CD4-positive, alpha-beta T cell treated with Interleukin-10 for 1 hour (primary cell): ENCODE measurements at regions not wholly inside any gene's neighbourhood (a gene's known extent, or its start where the extent isn't known, plus 50 kb on each side); places are given as distances from the start of the nearest gene placed in this dataset.

Experiments used
- DNase-seq: peaks from one replicate; pipeline ENCODE4 v3.0.0-alpha.2; 2020

DNA sequence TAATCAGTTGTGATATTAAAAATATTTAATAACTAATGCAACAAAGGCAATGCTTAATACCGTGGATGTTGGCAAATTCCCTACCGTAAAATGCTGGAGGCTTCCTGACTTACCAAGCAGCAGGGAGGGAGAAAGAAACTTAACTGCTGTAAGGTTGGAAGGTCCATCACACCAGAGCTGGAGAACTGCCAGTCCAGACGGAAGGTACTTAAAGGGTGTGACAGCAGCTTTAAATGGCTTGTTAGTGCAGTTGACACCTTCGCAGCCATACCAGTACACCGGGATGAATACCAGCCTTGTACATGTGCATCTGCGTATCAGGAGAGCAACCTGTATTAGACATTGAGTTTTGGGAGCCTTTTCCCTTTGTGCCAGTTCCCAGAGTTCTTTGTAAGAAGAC lies 269.5 kb upstream of the NCAM2 start:
- no peak for DNase-seq

DNA sequence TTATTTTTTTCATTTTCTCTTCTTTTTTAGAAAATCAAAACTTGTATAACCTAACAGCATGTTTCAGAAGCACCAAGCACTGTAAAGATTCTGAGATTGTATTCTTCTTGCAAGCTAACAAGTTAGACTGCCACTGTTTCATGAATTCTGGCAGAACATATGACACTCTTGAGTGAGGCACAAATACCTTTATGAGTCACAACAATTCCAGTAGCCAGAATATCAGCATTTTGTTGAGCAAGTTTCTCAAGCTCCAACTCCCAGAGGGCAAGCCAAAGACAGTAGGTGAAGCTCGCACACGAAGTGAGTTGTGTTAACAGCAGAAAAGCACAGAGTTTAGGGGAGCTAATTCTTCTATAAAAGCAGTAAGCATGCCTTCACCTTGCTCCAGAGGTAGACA lies 268.8 kb upstream of the NCAM2 start:
- DNase-seq = no peak

DNA sequence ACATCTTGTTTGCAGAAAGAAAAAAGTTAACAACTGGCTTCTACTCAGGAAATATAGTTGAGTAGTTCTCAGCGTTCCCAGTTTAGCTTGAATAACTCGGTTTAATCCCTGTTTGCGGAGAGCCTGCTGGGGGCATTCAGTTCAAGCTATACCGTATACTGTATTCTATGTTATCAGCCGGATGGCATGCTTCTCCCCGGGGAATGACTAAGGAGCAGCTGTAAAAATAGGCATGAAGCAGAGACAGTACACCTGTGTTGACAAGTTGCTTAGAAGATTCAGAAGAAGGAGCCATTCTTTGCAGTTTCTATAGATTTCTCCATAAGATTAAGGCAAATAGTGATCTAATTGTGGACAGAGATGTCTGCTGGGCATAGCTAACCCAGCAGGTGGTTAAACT lies 267.8 kb upstream of the NCAM2 start:
- DNase-seq = no peak

DNA sequence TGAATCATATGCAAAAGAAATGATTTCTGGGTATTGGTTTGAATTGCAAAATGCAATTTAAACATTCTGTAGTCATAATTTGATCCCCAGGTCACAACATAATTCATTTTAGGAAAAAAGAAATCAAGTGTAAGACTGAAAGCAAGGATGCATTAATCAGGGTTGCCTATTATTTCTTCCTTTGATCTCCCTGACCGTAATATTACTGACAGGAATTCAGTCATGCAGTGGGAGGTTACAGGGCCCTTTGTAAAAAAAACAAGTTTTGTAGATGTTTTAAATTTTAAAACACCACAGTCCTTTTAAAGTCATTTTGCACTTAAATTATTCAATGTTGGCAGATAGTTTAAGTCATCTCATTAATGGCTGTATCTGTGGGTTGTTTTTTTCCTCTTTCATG lies 263.0 kb upstream of the NCAM2 start:
- DNase-seq = no peak

DNA sequence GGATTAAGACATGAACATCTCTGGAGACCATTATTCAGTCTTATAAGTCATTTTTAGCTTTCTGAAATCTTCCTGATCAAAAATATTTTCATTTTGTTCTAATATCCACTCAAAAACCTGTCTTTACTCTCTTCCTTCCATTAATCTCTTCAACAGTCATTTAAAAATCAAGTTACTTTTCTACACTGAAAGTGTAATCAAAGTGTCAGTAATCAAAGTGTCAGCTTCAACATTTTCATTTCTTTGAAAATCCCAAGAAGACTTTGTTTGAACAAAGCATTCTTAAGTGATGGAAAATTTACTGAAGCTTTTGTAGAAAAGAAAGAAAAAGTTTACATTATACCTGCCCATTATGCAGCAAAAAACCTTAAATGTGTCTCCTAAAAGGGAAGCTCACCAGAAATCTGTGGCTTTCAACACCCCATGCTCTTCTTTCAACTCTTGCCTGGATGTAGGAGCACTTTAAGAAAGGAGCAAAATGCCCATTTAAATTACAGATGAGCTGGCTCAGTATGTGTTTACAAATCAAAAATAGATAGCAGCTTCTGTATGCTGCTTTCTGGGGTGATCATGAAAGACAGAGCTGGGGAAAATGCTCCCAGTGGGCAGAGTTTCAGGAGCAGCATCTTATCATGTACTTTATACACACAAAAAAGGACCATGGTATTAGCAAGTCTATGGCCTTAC lies 260.8 kb upstream of the NCAM2 start:
- no peak for DNase-seq

DNA sequence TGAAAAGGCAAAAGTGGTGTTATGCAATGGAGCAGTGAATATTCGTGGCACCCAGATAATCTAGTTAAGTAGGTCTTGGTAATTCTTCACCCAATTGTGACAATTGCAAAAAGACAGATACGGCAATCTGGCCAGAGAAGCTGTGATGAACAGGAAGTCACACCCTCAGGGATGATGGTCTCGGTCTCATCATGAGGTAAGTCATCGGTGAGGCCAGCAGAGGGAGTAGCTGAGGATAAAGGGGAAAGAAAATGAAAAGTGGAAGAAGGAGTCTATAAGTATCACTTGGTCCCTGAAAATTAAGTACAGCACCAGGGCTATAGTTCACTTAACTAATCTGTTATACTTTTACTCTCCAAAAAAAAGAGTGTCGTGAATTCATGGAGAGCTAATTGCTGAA lies 258.8 kb upstream of the NCAM2 start:
- no peak for DNase-seq

DNA sequence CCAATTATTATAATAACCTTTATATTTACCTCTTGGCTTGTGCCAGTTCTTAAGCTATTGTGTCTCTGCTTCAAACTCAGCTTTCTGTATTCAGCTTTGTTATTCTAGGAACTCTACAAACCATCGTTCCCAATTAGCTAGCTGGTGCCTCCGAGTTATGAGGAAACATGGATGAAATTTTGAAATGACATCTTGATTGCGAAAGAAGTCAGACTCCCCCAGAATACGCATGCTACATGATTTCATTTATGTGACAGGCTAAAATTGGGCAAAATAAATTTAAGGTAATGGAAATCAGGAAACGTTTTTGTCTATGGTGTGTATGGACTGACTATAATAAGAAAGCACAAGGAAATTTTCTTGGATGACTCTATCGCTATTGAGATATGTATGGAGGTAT lies 256.8 kb upstream of the NCAM2 start:
- DNase-seq = no peak

DNA sequence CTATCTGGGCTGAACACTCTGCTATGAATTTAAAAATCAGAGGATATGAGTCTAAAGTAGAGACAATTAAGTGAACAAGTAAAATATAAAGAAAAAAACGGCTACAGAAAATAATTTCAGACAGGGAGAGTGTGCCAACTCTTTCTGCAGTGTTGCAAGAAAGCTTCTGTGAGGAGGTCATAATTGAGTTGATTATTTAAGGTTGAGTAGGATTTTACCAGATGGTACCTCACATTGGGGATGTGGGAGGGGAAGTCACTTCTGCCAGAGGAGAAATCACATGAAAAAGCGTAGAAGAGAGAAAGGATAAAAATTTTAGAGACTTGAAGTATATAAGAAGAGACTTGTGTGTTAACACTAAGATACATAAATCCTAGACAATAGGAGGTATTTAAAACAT lies 238.0 kb upstream of the NCAM2 start:
- DNase-seq = no peak

DNA sequence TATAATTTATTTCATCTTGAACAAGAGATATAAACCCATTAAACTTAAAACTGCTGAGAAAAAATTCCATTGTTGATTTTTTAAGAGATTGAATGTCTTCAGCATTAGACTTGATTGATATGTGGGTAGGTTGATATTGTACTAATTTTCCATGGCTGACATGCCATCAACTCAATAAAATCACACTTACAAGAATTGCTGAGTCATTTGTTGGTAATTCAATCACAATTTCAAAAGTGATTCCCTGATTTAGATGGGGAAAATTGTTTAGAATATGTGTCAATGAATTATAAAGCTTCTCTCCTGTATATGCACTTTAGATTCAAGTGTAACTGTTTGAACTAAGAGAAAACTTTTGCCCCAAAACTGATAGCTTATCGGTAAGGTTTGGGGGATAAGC lies 223.5 kb upstream of the NCAM2 start:
- no peak for DNase-seq

DNA sequence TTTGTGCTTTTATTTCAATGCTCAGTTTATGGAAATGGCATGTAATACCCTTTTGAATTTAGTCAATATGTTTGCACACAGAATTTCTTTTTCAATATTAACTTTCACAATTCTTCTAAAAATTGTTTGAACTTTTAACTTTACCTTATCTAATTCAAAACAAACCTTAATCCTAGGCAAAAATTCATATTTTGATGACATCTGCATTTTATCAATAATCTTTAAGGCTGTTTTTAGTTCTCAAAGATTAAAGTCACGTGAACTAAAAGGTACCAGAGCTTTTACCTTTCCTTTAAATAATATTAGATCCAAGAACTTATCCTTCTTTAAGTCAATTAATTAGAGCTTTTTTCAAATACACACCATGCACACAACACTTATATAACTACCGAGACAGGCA lies 218.9 kb upstream of the NCAM2 start:
- DNase-seq = no peak

DNA sequence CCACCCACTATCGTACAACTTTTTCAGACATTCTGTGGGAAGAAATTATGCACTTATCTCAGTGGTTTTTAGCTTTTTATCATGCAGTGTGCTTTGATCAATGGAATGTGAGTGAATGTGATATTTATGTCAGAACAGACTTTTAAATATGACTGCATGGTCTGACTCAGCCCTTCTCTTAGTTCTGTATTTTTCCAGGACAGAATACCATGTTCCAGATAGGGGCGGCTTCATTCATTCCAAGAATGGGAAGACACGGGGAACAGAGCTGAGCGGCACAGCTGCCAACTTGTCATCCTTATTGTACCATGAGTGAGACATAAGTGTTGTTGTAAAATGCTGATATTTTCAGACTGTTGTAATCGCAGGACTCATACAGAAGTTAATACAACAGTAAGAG lies 214.6 kb upstream of the NCAM2 start:
- DNase-seq = no peak

DNA sequence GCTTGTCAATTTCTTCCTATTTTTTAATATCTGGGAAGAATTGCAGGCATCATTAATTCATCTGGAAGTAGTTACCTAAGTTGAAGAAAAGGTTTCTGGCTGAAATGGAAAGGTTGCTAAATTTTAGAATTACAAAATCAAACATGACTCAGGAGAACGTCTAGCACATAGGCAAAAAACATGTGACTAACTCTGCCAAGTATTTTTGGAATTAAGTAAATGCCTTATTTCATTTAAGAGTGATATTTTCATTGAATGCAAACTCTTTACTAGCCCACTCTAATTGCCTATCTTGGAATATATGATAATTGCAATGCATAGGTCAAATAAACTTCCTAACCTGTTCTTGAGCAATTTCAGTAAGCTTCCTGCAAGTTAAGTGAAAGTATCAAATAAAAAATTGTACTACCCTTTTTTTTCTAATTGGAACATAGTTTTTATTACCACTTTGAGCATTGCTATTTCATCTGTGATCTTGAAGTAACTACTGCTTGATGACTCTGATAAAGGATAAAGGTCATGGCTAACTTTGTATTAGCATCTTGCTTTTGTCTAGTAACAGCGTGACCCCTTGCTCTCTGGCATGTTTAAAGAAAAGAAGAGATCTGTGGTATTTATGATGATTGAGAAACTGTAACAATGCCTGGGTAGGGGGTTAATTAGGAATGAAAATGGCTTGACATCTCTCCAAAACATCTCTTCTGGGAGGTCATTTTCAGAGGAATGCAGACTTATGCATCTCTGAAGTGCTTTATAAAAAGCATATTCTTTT lies 208.3 kb upstream of the NCAM2 start:
- DNase-seq = no peak

DNA sequence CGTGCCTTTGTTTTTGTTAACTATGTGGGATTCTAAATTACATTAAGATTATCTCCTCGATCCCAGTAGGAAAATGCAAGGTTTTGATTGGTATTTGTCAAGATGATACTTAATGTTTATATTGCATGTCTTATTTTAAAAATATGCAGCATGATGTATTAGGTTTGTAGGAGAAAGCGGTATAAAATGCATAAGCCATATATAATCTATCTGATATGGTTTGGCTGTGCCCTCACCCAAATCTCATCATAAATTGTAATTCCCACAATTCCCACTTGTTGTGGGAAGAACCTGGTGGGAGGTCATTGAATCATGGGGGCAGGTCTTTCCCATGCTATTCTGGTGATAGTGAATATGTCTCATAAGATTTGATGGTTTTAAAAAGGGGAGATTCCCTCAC lies 198.1 kb upstream of the NCAM2 start:
- DNase-seq = no peak

DNA sequence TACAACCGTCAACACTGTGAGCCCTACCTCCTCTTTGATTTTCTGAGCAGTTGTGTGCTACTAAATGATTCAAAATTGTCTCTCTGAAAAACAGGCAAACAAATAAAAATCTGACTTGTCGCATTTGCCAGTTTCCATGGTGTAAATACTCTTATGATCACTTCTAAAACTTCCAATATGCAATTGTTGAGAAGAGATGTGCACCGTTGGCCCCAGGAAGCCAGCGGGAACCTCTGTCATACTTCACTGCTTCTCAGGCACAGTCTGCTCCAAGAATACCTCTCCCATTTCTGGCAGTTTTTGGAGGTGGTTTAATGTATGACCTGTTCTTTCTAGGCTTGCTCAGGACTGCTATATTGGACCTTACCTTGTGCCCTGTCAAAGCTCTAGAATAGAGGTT lies 196.0 kb upstream of the NCAM2 start:
- DNase-seq = no peak

DNA sequence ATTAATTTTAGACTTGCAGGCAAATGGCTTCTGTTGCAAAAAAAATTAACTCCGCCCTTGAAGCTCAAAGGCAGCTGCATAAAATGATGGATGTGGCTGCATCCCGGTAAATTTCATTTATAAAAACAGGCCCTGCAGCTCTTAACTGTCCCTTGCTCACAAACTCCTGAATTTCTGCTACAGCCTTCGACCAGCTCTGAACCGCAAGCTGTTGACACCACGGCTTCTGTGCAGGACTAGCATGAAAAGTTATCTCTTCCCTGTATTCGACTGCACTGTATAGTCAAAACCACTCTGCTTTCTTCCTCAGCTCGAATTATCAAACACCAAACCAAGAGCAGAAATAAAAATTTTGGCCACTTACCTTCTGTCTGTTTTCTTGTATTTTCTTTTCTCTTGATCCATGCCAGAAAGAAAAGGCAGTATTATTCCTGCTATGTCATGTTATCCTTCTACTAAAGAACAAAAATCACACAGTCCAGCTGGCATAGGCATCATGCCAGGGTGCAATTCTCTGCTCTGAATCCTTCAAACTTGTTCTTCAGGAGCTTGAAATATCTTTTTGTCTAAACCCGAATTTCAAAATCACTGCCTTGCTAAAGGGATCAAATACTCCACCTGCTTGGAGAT lies 195.5 kb upstream of the NCAM2 start:
- no peak for DNase-seq

DNA sequence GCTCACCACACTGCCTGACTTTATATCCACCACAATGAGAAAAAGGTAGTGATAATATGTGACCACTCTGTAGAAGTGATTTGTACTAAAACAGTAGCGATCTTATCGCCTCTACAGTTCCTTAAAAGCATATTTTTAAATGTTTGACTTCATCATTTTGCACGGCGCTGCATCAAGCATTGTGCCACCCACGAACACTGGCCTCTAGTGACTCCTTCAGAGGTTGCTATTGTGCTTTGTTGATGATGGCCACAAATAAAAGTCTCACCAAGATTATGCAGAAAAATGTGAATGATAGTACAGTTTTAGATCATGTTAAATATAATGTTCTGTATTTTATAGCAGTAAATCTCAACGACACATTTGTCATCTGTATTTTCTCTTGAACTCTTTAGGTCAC lies 186.5 kb upstream of the NCAM2 start:
- DNase-seq = no peak

DNA sequence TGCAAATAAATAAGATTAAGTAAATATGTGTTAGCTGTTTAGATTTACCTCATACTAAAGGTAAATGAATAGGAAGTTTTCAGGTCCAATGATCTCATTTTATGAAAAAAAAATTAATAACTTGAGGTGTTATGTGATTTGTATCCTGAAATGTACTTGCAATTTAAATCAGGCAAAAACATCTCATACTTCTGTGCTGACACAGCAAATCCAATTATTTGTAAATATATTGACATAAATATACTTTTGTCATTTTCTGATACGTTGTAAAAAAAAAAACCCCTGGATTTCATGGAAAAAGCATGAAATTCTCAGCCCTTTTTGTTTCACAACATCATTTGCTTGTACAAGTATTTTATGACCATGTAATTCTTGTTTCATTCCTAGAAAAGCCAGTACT lies 184.1 kb upstream of the NCAM2 start:
- no peak for DNase-seq

DNA sequence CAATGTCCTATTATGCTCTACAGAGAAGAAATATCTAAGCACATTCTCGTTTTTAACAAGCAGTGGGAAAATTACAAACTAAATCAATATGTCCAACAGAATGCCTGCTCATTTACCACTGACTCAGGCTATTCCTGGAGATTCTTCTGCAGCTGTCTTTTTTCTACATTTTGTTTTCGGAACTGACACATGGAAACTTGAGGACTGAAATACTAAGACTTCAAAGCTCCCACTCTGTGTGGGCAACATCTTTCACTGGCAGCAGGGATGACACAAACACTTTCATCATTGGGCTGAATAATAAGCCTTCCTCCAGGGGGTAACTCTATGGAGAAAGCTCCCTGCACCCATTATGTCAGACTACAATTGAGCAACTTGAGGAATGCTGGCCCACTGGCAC lies 175.5 kb upstream of the NCAM2 start:
- no peak for DNase-seq

DNA sequence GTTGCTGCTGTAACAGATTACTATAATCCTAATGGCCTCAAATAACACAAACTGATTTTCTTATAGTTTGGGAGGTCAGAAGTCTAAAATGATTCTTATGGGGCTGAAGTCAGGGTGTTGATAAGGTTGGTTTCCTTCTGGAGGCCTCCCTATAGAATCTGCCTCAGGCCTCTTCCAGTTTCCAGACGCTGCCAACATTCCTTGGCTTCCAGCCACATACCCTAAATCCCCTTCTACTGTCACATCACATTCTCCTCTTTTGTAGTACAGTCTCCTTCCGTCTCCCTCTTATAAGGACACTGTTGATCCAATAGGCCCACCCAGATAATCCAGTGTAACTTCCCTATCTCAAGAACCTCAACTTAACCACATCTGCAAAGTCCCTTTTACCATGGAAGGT lies 145.3 kb upstream of the NCAM2 start:
- no peak for DNase-seq

DNA sequence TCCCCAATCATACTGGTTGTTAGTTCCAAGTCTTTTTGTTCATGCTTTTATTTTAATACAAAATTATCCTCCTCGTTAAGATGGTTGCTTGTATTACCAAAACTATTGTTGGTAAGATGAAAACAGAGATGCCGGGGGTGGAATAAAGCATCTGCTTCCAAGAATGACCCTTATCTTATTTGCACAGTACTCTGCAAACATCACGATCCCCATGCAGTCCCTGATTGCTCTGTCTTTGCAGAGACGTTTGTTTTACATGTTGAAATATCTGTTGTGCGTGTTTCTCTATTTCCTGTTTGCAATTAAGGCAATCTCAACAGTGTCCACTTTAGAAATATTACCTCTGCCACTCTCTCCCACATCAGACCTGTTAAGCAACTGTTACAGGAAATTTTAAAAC lies 141.3 kb upstream of the NCAM2 start:
- DNase-seq = no peak

DNA sequence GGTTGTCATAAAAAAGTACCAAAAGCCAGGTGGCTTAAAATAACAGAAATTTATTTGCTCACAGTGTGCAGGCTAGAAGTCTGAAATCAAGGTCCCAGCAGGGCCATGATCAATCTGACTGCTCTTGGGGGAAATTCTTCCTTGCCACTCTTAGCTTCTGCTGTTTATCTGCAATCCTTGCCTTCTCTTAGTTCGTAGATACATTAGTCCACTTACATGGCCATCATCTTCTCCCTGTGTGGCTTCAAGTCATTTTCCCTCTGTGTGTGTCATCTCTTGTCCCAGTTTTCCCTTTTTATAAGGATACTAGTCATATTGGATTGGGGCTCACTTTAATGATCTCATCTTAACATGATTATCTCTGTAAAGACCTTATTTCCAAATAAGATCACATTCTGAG lies 124.0 kb upstream of the NCAM2 start:
- no peak for DNase-seq

DNA sequence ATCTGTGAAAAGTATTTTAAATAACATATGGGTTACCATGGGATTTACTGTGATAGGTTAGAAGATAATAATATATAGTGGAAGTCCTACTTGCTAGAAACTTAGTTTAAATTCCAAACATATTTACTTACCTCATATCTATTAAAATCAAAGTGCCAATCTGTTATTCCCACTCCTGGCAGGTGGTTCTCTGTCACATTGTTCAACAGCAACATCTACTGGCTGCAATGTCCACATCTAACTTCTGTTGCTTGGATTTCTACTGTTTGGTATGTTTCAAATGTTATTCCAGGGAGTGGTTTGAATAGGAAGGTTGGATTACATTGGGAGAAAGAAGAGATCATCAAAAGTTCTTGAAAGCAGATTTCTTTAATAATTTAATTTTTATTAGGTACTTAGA lies 122.5 kb upstream of the NCAM2 start:
- no peak for DNase-seq

DNA sequence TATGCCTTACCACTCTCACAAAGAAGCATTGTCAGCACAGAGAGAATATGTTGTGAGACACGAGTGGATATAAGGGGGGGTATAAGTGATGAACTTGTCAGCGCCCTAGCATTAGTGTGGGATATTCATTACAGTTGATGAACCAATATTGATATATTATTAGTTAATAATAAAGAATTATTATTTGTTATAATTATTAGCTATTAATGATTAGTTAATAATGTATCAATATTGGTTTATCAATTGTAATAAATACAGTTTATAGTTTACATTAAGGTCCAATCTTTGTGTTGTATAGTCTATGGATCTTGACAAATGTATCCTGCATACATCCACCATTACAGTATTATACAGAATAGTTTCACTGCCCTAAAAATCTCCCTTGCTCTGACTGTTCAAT lies 120.2 kb upstream of the NCAM2 start:
- DNase-seq = no peak
